ENCODE measurements at regions not wholly inside any gene's neighbourhood (a gene's known extent, or its start where the extent isn't known, plus 50 kb on each side); places are given as distances from the start of the nearest gene placed in this dataset.
"Not testable (repeated sequence)": the region's sequence is repeated elsewhere in the genome, so short reads cannot be mapped to it uniquely, and the experiment has no call there.

GRCh38 chr5:15097552-15097951 is 226.0 kb upstream of the ANKH start:
- H3K9me3 ChIP-seq (replicated peaks): no peaks in the 10 kb centered on the region
- H3K4me1 ChIP-seq (replicated peaks): peaks cover 8% of the 10 kb centered on the region; the same call in 1 of the 2 replicates
- DNase-seq (ENCODE audit: low read depth in 1 of 2, low spot score in 2 of 2): no peak
- H3K4me3 ChIP-seq: no peak overlapping the region
- no peaks in the 10 kb centered on the region for H3K36me3 ChIP-seq
- H3K27me3 ChIP-seq (replicated peaks): peaks cover 2% of the 10 kb centered on the region; the same call in 1 of the 2 replicates
- H3K27ac ChIP-seq: no peak overlapping the region

GRCh38 chr5:15096686-15097085 is 225.1 kb upstream of the ANKH start:
- DNase-seq (ENCODE audit: low read depth in 1 of 2, low spot score in 2 of 2); H3K4me3 ChIP-seq; H3K27me3 ChIP-seq (replicated peaks); H3K9me3 ChIP-seq (replicated peaks); H3K27ac ChIP-seq; H3K4me1 ChIP-seq (replicated peaks); H3K36me3 ChIP-seq: not testable (repeated sequence)

- no peak overlapping the region for H3K4me3 ChIP-seq
- no peak for DNase-seq (ENCODE audit: low read depth in 1 of 2, low spot score in 2 of 2)
- no peaks in the 10 kb centered on the region for H3K9me3 ChIP-seq (replicated peaks)
- no peaks in the 10 kb centered on the region for H3K4me1 ChIP-seq (replicated peaks)
- H3K27ac ChIP-seq: no peak overlapping the region
- no peaks in the 10 kb centered on the region for H3K36me3 ChIP-seq
- H3K27me3 ChIP-seq (replicated peaks): peaks cover 6% of the 10 kb centered on the region; the same call in 1 of the 2 replicates
These were observed 221.2 kb upstream of the ANKH start for GRCh38 chr5:15092801-15093200.

GRCh38 chr5:15085671-15086070 is 214.1 kb upstream of the ANKH start:
- Histone ChIP-seq H3K27ac (no peak overlapping the region), H3K4me3 (no peak overlapping the region), H3K27me3 (replicated peaks) (no peaks in the 10 kb centered on the region; the same call in 1 of the 2 replicates), H3K4me1 (replicated peaks) (no peaks in the 10 kb centered on the region), H3K9me3 (replicated peaks) (no peaks in the 10 kb centered on the region), H3K36me3 (no peaks in the 10 kb centered on the region)
- no peak for DNase-seq (ENCODE audit: low read depth in 1 of 2, low spot score in 2 of 2)

GRCh38 chr5:15082096-15082495 is 210.5 kb upstream of the ANKH start:
- DNase-seq (ENCODE audit: low read depth in 1 of 2, low spot score in 2 of 2): no peak
- H3K27me3 ChIP-seq (replicated peaks): no peaks in the 10 kb centered on the region; the same call in 1 of the 2 replicates
- no peaks in the 10 kb centered on the region for H3K4me1 ChIP-seq (replicated peaks)
- no peaks in the 10 kb centered on the region for H3K9me3 ChIP-seq (replicated peaks)
- no peaks in the 10 kb centered on the region for H3K36me3 ChIP-seq
- no peak overlapping the region for H3K27ac ChIP-seq
- no peak overlapping the region for H3K4me3 ChIP-seq

- H3K27ac ChIP-seq: no peak overlapping the region
- H3K9me3 ChIP-seq (replicated peaks): no peaks in the 10 kb centered on the region
- H3K4me1 ChIP-seq (replicated peaks): no peaks in the 10 kb centered on the region
- H3K36me3 ChIP-seq: no peaks in the 10 kb centered on the region
- H3K4me3 ChIP-seq: no peak overlapping the region
- no peak for DNase-seq (ENCODE audit: low read depth in 1 of 2, low spot score in 2 of 2)
- no peaks in the 10 kb centered on the region for H3K27me3 ChIP-seq (replicated peaks)
These were observed 208.6 kb upstream of the ANKH start for GRCh38 chr5:15080219-15080618.

- no peak for DNase-seq (ENCODE audit: low read depth in 1 of 2, low spot score in 2 of 2)
These were observed 208.0 kb upstream of the ANKH start for GRCh38 chr5:15079566-15079965.

GRCh38 chr5:15074651-15075050 is 203.1 kb upstream of the ANKH start:
- Histone ChIP-seq H3K4me3 (no peak overlapping the region), H3K36me3 (no peaks in the 10 kb centered on the region), H3K9me3 (replicated peaks) (peaks cover 4% of the 10 kb centered on the region; the same call in 1 of the 2 replicates), H3K27ac (no peak overlapping the region), H3K27me3 (replicated peaks) (0 out of 2 replicates have a peak, but pooled peaks cover 3% of the 10 kb centered on the region), H3K4me1 (replicated peaks) (no peaks in the 10 kb centered on the region)
- no peak for DNase-seq (ENCODE audit: low read depth in 1 of 2, low spot score in 2 of 2)

More at GRCh38 chr5:15079566-15079965, 208.0 kb upstream of the ANKH start:
- H3K4me1 ChIP-seq (replicated peaks): no peaks in the 10 kb centered on the region
- H3K4me3 ChIP-seq: no peak overlapping the region
- H3K9me3 ChIP-seq (replicated peaks): peaks cover under 1% of the 10 kb centered on the region; the same call in 1 of the 2 replicates
- no peak overlapping the region for H3K27ac ChIP-seq
- no peaks in the 10 kb centered on the region for H3K27me3 ChIP-seq (replicated peaks)
- no peaks in the 10 kb centered on the region for H3K36me3 ChIP-seq

GRCh38 chr5:15073453-15073852 is 201.9 kb upstream of the ANKH start:
- H3K9me3 ChIP-seq (replicated peaks): peaks cover 4% of the 10 kb centered on the region; the same call in 1 of the 2 replicates
- no peak overlapping the region for H3K4me3 ChIP-seq
- DNase-seq (ENCODE audit: low read depth in 1 of 2, low spot score in 2 of 2): no peak
- H3K27me3 ChIP-seq (replicated peaks): 0 out of 2 replicates have a peak, but pooled peaks cover 3% of the 10 kb centered on the region
- no peak overlapping the region for H3K27ac ChIP-seq
- H3K4me1 ChIP-seq (replicated peaks): peaks cover 3% of the 10 kb centered on the region; the same call in 1 of the 2 replicates
- no peaks in the 10 kb centered on the region for H3K36me3 ChIP-seq

- Histone ChIP-seq H3K36me3 (no peaks in the 10 kb centered on the region), H3K4me1 (replicated peaks) (peaks cover 3% of the 10 kb centered on the region; the same call in 1 of the 2 replicates), H3K27ac (no peak overlapping the region), H3K9me3 (replicated peaks) (peaks cover 4% of the 10 kb centered on the region; the same call in 1 of the 2 replicates), H3K4me3 (no peak overlapping the region), H3K27me3 (replicated peaks) (0 out of 2 replicates have a peak, but pooled peaks cover 3% of the 10 kb centered on the region)
- DNase-seq (ENCODE audit: low read depth in 1 of 2, low spot score in 2 of 2): no peak
These were observed 199.3 kb upstream of the ANKH start for GRCh38 chr5:15070907-15071306.

- Histone ChIP-seq H3K36me3 (no peaks in the 10 kb centered on the region), H3K27ac (no peak overlapping the region), H3K4me1 (replicated peaks) (peaks cover 3% of the 10 kb centered on the region; the same call in 1 of the 2 replicates), H3K9me3 (replicated peaks) (peaks cover 3% of the 10 kb centered on the region; the same call in 1 of the 2 replicates), H3K4me3 (no peak overlapping the region), H3K27me3 (replicated peaks) (0 out of 2 replicates have a peak, but pooled peaks cover 3% of the 10 kb centered on the region)
- DNase-seq (ENCODE audit: low read depth in 1 of 2, low spot score in 2 of 2): peak in 1 of 2 experiments; percentile 9
These were observed 197.9 kb upstream of the ANKH start for GRCh38 chr5:15069407-15069905.

GRCh38 chr5:15065091-15065490 is 193.5 kb upstream of the ANKH start:
- Histone ChIP-seq H3K36me3 (no peaks in the 10 kb centered on the region), H3K4me1 (replicated peaks) (peaks cover 3% of the 10 kb centered on the region; the same call in 1 of the 2 replicates), H3K27ac (no peak overlapping the region), H3K4me3 (no peak overlapping the region), H3K27me3 (replicated peaks) (no peaks in the 10 kb centered on the region), H3K9me3 (replicated peaks) (no peaks in the 10 kb centered on the region)
- no peak for DNase-seq (ENCODE audit: low read depth in 1 of 2, low spot score in 2 of 2)

GRCh38 chr5:15064396-15064795 is 192.8 kb upstream of the ANKH start:
- Histone ChIP-seq H3K36me3 (no peaks in the 10 kb centered on the region), H3K27me3 (replicated peaks) (no peaks in the 10 kb centered on the region), H3K4me1 (replicated peaks) (peaks cover 3% of the 10 kb centered on the region; the same call in 1 of the 2 replicates), H3K4me3 (no peak overlapping the region), H3K27ac (no peak overlapping the region), H3K9me3 (replicated peaks) (no peaks in the 10 kb centered on the region)
- no peak for DNase-seq (ENCODE audit: low read depth in 1 of 2, low spot score in 2 of 2)

GRCh38 chr5:15056988-15057592 is 185.5 kb upstream of the ANKH start:
- no peak overlapping the region for H3K27ac ChIP-seq
- H3K9me3 ChIP-seq (replicated peaks): no peaks in the 10 kb centered on the region
- H3K4me3 ChIP-seq: no peak overlapping the region
- no peaks in the 10 kb centered on the region for H3K4me1 ChIP-seq (replicated peaks)
- no peaks in the 10 kb centered on the region for H3K27me3 ChIP-seq (replicated peaks)
- H3K36me3 ChIP-seq: no peaks in the 10 kb centered on the region
- DNase-seq (ENCODE audit: low read depth in 1 of 2, low spot score in 2 of 2): no peak
